IPS-NIHi11 (cell line): ENCODE measurements at regions not wholly inside any gene's neighbourhood (a gene's known extent, or its start where the extent isn't known, plus 50 kb on each side); places are given as distances from the start of the nearest gene placed in this dataset.
"Not testable (repeated sequence)": the region's sequence is repeated elsewhere in the genome, so short reads cannot be mapped to it uniquely, and the experiment has no call there.

Experiments used
- DNase-seq: peaks from one replicate; pipeline ENCODE4 v3.0.0; 2012; ENCODE audit warnings: mixed read lengths, low spot score

DNA sequence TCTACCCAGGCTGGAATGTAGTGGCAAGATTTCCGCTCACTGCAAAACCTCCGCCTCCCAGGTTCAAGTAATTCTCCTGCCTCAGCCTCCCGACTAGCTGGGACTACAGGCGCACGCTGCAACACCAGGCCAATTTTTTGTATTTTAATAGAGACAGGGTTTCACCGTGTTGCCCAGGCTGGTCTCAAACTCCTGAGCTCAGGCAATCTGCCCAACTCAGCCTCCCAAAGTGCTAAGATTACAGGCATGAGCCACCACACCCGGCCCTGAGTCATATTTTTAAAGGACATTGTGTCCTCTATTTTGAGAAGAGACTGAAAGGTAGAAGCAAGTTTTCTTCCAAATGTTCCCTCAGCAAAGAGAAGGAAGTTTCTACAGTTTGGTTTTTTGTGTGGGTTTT is 227.1 kb downstream of the KCTD12 start:
- DNase-seq = not testable (repeated sequence)

- no peak for DNase-seq
These were observed 229.7 kb downstream of the KCTD12 start for GRCh38 chr13:76656500-76656899.

DNA sequence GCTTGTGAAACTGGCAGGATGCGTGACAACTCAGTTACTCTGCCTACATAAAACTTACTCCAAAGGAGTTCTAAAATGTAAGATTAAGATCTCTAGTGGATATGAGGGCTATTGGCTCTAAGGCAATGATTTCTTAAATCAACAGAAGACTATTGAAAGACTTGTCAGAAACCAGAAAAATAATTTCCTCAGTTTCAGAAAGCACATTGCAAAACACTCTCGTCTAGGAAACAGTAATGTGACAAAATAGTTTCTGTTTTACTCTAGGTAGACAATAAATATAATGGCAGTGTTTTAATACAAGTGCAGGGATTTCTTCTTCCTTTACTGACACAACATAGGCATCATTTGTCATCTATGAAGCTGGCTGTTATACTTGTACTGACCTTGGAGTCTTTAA is 230.1 kb downstream of the KCTD12 start:
- no peak for DNase-seq

GRCh38 chr13:76654263-76654662 is 231.9 kb downstream of the KCTD12 start:
- DNase-seq = no peak

DNA sequence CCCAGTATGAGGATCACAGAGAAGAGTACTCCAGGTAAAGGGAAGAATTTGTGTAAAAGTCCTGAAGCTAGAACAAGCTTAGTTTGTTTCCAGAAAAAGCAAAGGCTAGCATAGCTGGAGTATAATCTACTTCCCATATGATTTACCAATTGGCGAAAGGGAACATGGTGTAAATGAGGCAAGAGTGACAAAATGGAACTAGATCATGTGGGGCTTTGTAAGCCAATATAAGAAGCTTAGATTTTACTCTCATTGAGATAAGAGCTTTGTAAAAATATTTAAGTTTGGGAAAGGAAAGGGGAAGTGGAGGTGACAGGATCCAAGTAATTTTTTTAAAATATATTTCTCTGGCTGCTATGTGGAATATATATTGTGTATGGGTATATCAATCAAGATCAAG is 234.9 kb downstream of the KCTD12 start:
- no peak for DNase-seq

DNA sequence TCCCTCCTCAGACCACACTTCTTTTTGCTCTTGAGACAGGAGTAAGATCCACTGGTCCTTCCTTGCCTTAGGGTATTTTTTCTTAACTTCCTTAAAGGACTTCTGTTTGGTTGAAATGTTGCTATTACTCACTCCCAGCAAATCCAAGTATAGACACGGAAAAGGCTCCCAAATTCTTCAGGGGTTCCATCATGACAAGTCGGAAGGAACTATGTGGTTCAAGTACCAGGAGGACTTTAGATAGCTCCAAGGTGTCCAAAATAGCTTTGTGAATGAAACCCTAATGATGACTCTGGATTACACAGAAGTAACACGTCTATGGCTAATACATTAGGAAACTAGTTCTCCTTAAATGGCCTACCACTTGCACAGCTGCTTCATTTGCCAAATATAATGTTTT is 238.7 kb downstream of the KCTD12 start:
- DNase-seq = no peak

- no peak for DNase-seq
These were observed 239.3 kb downstream of the KCTD12 start for GRCh38 chr13:76646946-76647345.

DNA sequence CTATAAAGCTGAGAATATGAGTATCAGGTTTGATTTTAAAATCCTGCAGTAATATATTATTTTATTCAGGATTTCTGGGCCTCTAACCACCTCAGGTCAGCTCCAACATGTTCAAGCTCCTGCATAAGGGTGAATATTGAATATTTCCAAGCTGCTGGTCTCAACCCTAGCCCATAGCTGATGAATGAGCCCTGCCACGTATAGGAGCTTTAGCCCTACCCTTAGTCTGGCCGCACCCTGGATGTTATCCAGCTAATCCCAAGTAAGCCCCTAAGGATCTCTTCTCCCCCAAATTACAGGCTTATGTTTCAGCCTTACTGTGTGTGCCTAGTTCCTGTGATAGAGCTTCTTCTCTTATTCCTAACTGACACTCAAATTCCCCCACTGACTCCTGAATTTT is 240.6 kb downstream of the KCTD12 start:
- DNase-seq = no peak

GRCh38 chr13:76644906-76645305 is 241.3 kb downstream of the KCTD12 start:
- DNase-seq = no peak

DNA sequence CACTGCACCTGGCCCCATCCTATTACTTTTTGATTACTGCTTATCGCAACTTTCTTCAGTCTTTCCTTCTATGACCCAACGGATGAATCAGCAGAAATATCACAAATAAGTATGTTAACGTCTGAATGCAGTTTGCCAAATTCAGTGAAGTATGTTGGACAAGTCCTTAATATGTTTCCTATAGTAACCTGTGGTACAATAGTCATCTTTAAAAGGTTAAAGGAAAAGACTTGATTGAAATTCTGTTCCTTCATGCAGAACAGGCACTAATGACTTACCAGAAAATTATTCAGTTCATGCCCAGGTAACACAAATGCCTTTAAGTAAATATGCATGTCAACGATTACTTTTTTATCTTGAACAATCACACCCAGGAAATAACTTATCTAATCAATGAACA is 242.6 kb downstream of the KCTD12 start:
- DNase-seq = no peak

- no peak for DNase-seq
These were observed 245.1 kb downstream of the KCTD12 start for GRCh38 chr13:76641056-76641455.

DNA sequence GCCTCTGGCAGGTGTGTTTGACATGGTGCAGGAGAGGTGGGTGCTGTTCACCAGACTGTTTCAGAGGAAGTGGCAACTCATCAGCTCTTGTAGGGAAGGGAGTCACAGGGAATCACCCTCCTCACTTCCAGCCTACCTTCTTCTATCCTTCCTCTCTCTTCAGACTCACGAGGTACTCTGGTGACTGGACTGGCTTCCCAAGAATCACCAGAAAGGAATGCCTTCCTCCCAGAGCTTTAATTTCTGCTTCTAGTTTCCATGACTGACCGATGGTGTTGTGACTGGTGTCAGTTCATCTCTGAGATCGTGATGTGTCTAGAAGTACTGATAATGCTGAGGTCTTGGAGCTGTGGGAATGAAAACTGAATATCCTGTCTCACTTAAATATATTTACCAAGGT is 247.3 kb downstream of the KCTD12 start:
- DNase-seq = no peak

DNA sequence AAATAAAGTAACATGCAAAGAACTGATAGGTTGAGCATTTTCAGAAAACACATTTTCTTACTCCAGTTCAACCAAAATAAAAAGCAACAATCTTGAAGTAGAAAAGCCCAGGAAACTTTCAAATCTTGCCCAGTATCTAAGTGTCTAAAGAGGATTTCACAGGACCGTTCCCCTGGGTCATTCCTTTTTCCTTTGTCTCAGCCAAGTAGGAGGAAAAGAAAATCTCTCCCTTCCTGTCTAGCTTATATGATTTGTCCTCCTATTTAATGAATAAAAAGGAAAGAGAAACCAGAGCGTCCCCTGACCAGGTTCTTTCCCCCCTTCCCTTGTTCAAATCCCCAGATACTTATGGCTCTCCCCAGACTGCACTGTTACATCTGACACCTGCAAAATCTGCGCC is 248.0 kb downstream of the KCTD12 start:
- no peak for DNase-seq

DNA sequence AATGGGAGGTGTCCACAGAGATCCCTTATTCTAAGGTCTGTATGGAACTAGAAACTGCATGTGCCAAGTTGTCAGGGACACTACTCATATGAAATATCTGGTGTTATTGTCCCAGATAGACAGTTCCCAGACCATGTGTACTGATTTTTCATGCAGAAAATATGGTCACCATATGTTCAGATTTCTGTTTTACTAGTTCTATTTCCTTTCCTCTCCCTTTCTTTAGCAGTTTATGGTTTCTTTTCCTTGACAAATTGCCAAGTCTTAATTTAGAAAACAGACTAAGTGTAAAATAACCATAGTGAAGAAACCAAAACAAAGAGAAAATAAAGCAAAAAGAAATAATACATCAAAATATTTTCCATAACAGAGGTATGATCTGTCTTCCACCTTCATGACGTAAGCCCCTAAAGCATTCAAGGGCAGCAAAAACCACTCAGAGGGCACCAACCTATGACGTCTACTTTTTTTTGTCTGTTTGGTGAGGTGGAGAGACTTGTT is 248.5 kb downstream of the KCTD12 start:
- no peak for DNase-seq

GRCh38 chr13:76636829-76637228 is 249.4 kb downstream of the KCTD12 start:
- DNase-seq = no peak

DNA sequence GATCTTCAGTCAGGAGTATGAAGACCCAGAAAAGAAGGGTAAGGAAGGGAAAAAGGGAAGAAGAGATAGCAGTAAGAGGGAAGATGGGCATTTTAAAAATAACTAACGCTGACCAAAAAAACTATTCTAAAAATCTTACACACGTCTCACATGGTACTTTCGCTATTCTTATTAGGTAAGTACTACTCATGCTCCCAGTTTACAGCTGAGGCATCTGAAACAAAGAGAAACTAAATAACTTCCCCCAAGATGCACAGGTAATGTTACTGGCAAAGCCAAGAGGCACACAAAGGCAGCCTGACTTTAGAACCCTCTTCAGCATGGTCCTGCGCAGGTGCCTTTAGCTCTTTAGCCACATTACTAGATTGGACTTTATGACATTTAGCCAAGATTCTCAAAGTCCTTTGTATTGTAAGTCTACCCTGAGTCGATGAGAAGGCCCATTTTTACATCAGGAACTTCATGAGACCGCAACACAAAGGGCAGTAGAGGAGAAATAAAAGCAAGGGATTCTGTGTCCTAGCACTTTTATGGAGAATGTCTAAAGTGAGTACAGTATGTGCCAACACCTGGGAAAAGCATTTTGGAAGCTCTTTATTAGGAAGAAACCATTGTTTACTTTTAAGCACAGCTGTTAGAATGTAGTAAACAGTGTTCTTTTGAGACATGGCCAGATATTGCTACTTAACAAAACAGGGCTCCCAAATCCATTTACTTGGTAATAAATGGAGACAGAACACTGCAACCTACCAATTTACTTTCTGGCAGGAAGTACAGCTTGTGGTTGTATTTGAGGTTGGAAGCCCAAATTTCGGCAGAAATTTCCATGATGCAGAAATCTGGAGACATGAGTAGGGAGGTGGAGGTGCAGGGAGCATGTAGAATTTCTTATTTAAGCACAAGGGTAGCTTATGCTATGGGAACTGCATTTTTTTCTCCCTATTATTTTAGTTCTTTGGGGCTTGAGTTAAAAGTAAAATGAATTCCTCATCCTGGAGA is 250.7 kb downstream of the KCTD12 start:
- no peak for DNase-seq

DNA sequence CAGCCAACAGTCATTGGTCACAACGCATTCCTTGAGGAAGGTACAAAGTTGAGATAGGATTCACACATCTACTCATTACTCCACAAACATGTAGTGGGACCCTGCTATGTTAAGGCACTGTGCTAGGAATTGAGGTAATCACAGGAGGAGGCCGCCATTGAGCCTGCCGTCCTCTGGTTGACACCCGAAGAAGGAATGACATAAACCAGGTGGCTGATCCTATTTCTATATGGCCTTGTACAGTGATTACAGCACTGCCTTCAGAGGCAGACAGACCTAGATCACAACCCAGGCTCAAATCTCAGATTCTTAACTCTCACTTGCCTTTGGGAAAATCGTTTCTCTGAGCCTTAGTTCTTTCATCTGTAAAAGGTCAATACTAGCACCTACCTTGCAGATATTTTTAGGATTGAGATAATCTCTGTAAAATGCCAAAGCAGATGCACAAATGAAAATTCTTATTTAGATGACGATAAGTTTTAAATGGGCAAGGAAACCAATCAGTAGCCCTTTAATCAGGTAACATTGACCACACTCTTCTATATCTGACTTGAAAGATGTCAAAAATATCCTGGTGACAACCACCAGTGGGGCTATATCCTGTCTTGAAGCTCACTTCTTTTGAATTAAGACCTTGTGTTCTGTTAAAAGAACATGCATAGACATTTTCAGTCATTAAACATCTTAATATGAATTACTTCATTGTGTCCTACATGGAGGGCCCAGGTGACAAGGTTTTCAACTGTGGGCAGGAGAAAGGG is 251.6 kb downstream of the KCTD12 start:
- no peak for DNase-seq

GRCh38 chr13:76632401-76633044 is 253.7 kb downstream of the KCTD12 start:
- peak; percentile 49 for DNase-seq

GRCh38 chr13:76630629-76631230 is 255.5 kb downstream of the KCTD12 start:
- no peak for DNase-seq

DNA sequence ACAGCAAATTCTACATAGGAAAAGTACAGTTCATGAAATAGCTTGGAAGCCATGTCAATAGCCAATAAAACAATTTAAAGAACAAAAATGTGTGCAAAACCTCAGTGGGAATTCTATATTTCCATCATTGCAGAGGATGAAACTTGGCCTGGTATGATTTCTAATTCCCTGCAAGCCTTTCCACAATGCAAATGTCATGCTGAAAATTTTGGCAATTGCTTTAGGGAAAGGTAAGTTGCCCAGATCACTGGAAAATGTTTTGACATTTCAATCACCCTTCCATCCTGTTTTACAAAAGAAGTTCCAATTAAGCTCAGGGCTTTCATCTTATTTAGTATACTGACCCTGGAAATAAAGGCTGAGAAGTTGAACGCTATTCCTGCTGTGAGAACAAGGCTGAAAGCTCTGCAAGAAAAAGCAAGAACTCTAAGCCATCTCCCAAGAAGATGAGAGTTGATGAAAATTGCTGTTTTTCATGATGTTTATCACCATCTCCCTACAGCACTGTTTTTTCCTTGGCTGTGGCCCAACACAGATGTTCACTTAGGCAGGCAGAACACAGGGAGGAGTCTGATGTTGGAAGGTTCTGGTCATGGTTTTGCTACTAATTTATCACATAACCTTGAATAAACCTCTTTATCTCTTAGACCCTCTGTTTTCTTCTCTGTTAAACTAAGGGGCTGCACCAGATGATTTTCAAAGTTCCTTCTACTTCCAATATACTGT is 263.7 kb downstream of the KCTD12 start:
- no peak for DNase-seq

DNA sequence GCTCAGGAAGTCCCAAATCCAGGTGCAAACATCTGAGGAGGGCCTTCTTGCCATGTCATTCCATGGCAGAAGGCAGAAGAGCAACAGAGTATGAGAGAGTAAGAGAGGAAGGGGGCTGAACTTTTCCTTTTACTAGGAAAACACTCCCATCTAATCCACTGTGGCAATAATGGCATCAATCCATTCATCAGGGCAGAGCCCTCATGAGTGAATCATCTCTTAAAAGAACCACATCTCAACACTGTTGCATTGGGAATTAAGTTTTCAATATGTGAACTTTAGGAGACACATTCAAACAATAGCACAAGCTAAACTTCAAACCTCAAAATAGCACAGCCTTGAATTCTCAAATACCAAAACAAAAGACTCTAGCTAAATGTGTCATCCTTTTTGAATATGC is 264.5 kb downstream of the KCTD12 start:
- no peak for DNase-seq
